H9 (cell line): ENCODE measurements at regions not wholly inside any gene's neighbourhood (a gene's known extent, or its start where the extent isn't known, plus 50 kb on each side); places are given as distances from the start of the nearest gene placed in this dataset.
A peak's percentile ranks its signal among the peaks of the same experiment; 100 is the strongest.

ENCODE experiments used
- DNase-seq: peaks from one replicate; pipeline ENCODE4 v3.0.0-alpha.2; 2017
- H2AFZ ChIP-seq: one replicate; pipeline ENCODE4 v1.6.1; 2013; ENCODE audit warnings: mild to moderate bottlenecking, low read length, control low read depth, moderate library complexity
- H2AK5ac ChIP-seq: 2 replicates; pipeline ENCODE4 v1.6.1; 2013; ENCODE audit warnings: low read length, control low read depth, mixed read lengths; ENCODE audit not compliant: insufficient read length
- H2BK120ac ChIP-seq: one replicate; pipeline ENCODE4 v1.6.1; 2013; ENCODE audit warnings: low read depth, mild to moderate bottlenecking, low read length, control low read depth, inconsistent platforms; ENCODE audit not compliant: poor library complexity, severe bottlenecking
- H2BK12ac ChIP-seq: 2 replicates; pipeline ENCODE4 v1.6.1; 2013; ENCODE audit warnings: low read length, control low read depth, mixed read lengths, low read depth; ENCODE audit not compliant: insufficient read length
- H2BK15ac ChIP-seq: 2 replicates; pipeline ENCODE4 v1.6.1; 2013; ENCODE audit warnings: low read depth, low read length, control low read depth
- H2BK20ac ChIP-seq: one replicate; pipeline ENCODE4 v1.6.1; 2013; ENCODE audit warnings: low read depth, mild to moderate bottlenecking, low read length, control low read depth, inconsistent platforms; ENCODE audit not compliant: poor library complexity, severe bottlenecking
- H2BK5ac ChIP-seq: 2 replicates; pipeline ENCODE4 v1.6.1; 2013; ENCODE audit warnings: low read length, control low read depth, mixed read lengths; ENCODE audit not compliant: insufficient read length
- H3K14ac ChIP-seq: 2 replicates; pipeline ENCODE4 v1.6.1; 2013; ENCODE audit warnings: low read length, control low read depth; ENCODE audit not compliant: insufficient read depth
- H3K18ac ChIP-seq: 2 replicates; pipeline ENCODE4 v1.6.1; 2013; ENCODE audit warnings: low read depth, mild to moderate bottlenecking, mixed read lengths, low read length, control low read depth; ENCODE audit not compliant: insufficient read length
- H3K23ac ChIP-seq: 2 replicates; pipeline ENCODE4 v1.6.1; 2013; ENCODE audit warnings: low read length, control low read depth, mixed read lengths, low read depth; ENCODE audit not compliant: insufficient read length
- H3K23me2 ChIP-seq: 2 replicates; pipeline ENCODE4 v1.6.1; 2013; ENCODE audit warnings: low read depth, mild to moderate bottlenecking, mixed read lengths, low read length, control low read depth; ENCODE audit not compliant: insufficient read length, poor library complexity, severe bottlenecking
- H3K27ac ChIP-seq: 2 replicates; pipeline ENCODE4 v1.5.1; 2013; ENCODE audit warnings: low read length, control low read depth, mixed read lengths, low read depth; ENCODE audit not compliant: insufficient read length
- H3K27me3 ChIP-seq: 2 replicates; pipeline ENCODE4 v1.6.1; 2013; ENCODE audit warnings: low read length, control low read depth, inconsistent platforms; ENCODE audit not compliant: insufficient read depth
- H3K4ac ChIP-seq: 2 replicates; pipeline ENCODE4 v1.6.1; 2013; ENCODE audit warnings: low read depth, mild to moderate bottlenecking, control low read depth, inconsistent platforms, low read length, moderate library complexity
- H3K4me1 ChIP-seq: 2 replicates; pipeline ENCODE4 v1.6.1; 2013; ENCODE audit warnings: low read length, control low read depth, inconsistent platforms; ENCODE audit not compliant: insufficient read depth
- H3K4me2 ChIP-seq: 2 replicates; pipeline ENCODE4 v1.6.1; 2013; ENCODE audit warnings: low read length, control low read depth, mixed read lengths; ENCODE audit not compliant: insufficient read length, insufficient read depth
- H3K56ac ChIP-seq: 2 replicates; pipeline ENCODE4 v1.6.1; 2013; ENCODE audit warnings: low read depth, mild to moderate bottlenecking, mixed read lengths, low read length, control low read depth; ENCODE audit not compliant: insufficient read length
- H3K79me1 ChIP-seq: 2 replicates; pipeline ENCODE4 v1.6.1; 2013; ENCODE audit warnings: low read depth, mild to moderate bottlenecking, moderate library complexity, low read length, control low read depth, inconsistent platforms; ENCODE audit not compliant: insufficient read depth, poor library complexity, severe bottlenecking
- H3K79me2 ChIP-seq: 2 replicates; pipeline ENCODE4 v1.6.1; 2013; ENCODE audit warnings: low read length, control low read depth, inconsistent platforms; ENCODE audit not compliant: insufficient read depth
- H3K9ac ChIP-seq: 2 replicates; pipeline ENCODE4 v1.6.1; 2013; ENCODE audit warnings: low read length, control low read depth, mixed read lengths; ENCODE audit not compliant: insufficient read length; ENCODE audit errors: extremely low read depth
- H3K9me3 ChIP-seq: one replicate; pipeline ENCODE4 v1.6.1; 2013; ENCODE audit warnings: low read depth, low read length, inconsistent platforms; ENCODE audit not compliant: control insufficient read depth
- H3T11ph ChIP-seq: one replicate; pipeline ENCODE4 v1.6.1; 2013; ENCODE audit warnings: mild to moderate bottlenecking, low read length, control low read depth, inconsistent platforms
- H4K20me1 ChIP-seq: one replicate; pipeline ENCODE4 v1.6.1; 2013; ENCODE audit not compliant: control insufficient read depth, insufficient read length, insufficient read depth
- H4K5ac ChIP-seq: 2 replicates; pipeline ENCODE4 v1.6.1; 2013; ENCODE audit warnings: low read depth, mild to moderate bottlenecking, mixed read lengths, low read length, control low read depth; ENCODE audit not compliant: insufficient read length
- H4K8ac ChIP-seq: replicated peaks from 2 replicates; pipeline ENCODE4 v1.6.1; 2013; ENCODE audit warnings: low read length, control low read depth, mixed read lengths, low read depth; ENCODE audit not compliant: insufficient read length
- H4K91ac ChIP-seq: 2 replicates; pipeline ENCODE4 v1.6.1; 2013; ENCODE audit warnings: low read depth, mild to moderate bottlenecking, moderate library complexity, mixed read lengths, low read length, control low read depth; ENCODE audit not compliant: insufficient read length
- H3K27ac Mint-ChIP-seq, 3 experiments: 2 replicates in 2 of 3; 3 replicates in 1 of 3; pipeline ENCODE4 v1.8.0; 2020 to 2021; ENCODE audit warnings: mixed read lengths in 3 of 3, mild to moderate bottlenecking in 1 of 3, moderate library complexity in 1 of 3
- H3K27me3 Mint-ChIP-seq: 2 replicates; pipeline ENCODE4 v1.8.0; 2021; ENCODE audit warnings: low read depth, mild to moderate bottlenecking, moderate library complexity, mixed read lengths
- H3K36me3 Mint-ChIP-seq, 3 experiments: 2 replicates in 2 of 3; 3 replicates in 1 of 3; pipeline ENCODE4 v1.8.0; 2020 to 2021; ENCODE audit warnings: low read depth in 3 of 3, mixed read lengths in 3 of 3; ENCODE audit not compliant: insufficient read depth in 1 of 3
- H3K4me1 Mint-ChIP-seq, 2 experiments: 2 replicates each; pipeline ENCODE4 v1.8.0; 2020; ENCODE audit warnings: mixed read lengths in 2 of 2
- H3K4me3 Mint-ChIP-seq, 2 experiments: 2 replicates in 1 of 2; 3 replicates in 1 of 2; pipeline ENCODE4 v1.8.0; 2020 to 2021; ENCODE audit warnings: mild to moderate bottlenecking in 2 of 2, mixed read lengths in 2 of 2, moderate library complexity in 1 of 2
- H3K9me3 Mint-ChIP-seq, 2 experiments: 2 replicates in 1 of 2; 3 replicates in 1 of 2; pipeline ENCODE4 v1.8.0; 2020; ENCODE audit warnings: mild to moderate bottlenecking in 2 of 2, mixed read lengths in 2 of 2, moderate library complexity in 1 of 2
- CTCF ChIP-seq: fragments of 200-600 bp; sonication (generic); conservative IDR thresholded peaks from 3 replicates; pipeline ENCODE4 v1.8.0; 2021; ENCODE audit warnings: antibody characterized with exemption, mild to moderate bottlenecking
- WGBS: extraction: QIAGEN DNeasy Blood & Tissue Kit; methylation state at CpG from one replicate; pipeline ENCODE4 v1.1.7; 2013; ENCODE audit warnings: missing lambda C conversion rate, low lambda C conversion rate, mixed read lengths; ENCODE audit not compliant: insufficient read length; ENCODE audit errors: extremely low coverage; 5-methylcytosine and 5-hydroxymethylcytosine counted together

- Histone ChIP-seq H3K23me2 (no peaks in the 10 kb centered on the region), H3K23ac (no peak overlapping the region), H4K20me1 (no peaks in the 10 kb centered on the region), H3K4me2 (no peak overlapping the region), H3K27me3 (no peaks in the 10 kb centered on the region), H2BK20ac (no peak overlapping the region), H2BK120ac (no peak overlapping the region), H4K8ac (no peak overlapping the region), H2AK5ac (no peak overlapping the region), H3K56ac (no peak overlapping the region), H4K91ac (no peak overlapping the region), H3K79me2 (no peaks in the 10 kb centered on the region), H2AFZ (no peak overlapping the region), H3T11ph (no peak overlapping the region), H3K18ac (no peak overlapping the region), H3K9me3 (no peaks in the 10 kb centered on the region), H3K9ac (no peak overlapping the region), H3K4me1 (no peaks in the 10 kb centered on the region), H3K79me1 (no peaks in the 10 kb centered on the region), H2BK15ac (no peak overlapping the region), H2BK12ac (no peak overlapping the region), H4K5ac (no peak overlapping the region), H3K27ac (no peak overlapping the region), H3K14ac (no peak overlapping the region), H2BK5ac (no peak overlapping the region), H3K4ac (no peak overlapping the region)
- Mint-ChIP-seq H3K27ac (no peak overlapping the region; a peak in 1 of 7 replicates), H3K4me1 (peaks cover 0 to 2% of the 10 kb centered on the region in 2 experiments; a peak in 1 of 4 replicates), H3K36me3 (0 out of 7 replicates have a peak, but pooled peaks cover 0 to 2% (median 0%) of the 10 kb centered on the region in 3 experiments), H3K27me3 (no peaks in the 10 kb centered on the region), H3K9me3 (peaks cover 6 to 13% of the 10 kb centered on the region in 2 experiments), H3K4me3 (no peak overlapping the region)
- TF ChIP-seq CTCF = peak; percentile 85
- DNase-seq = peak; percentile 68
- no CpG with 5 or more reads among the region's 4 CpGs for WGBS
Measured at GRCh38 chr11:109697140-109697843, 275.3 kb downstream of the C11orf87 start.
